Fibroblast of peridontal ligament (primary cell): ENCODE measurements at regions not wholly inside any gene's neighbourhood (a gene's known extent, or its start where the extent isn't known, plus 50 kb on each side); places are given as distances from the start of the nearest gene placed in this dataset.
"Not testable (repeated sequence)": the region's sequence is repeated elsewhere in the genome, so short reads cannot be mapped to it uniquely, and the experiment has no call there.

Source experiments
- DNase-seq: peaks from one replicate; pipeline ENCODE4 v3.0.0-alpha.2; 2010; ENCODE audit errors: extremely low read depth

- no peak for DNase-seq
These were observed 174.5 kb upstream of the TSC22D1 start for GRCh38 chr13:44750630-44751029.

DNA sequence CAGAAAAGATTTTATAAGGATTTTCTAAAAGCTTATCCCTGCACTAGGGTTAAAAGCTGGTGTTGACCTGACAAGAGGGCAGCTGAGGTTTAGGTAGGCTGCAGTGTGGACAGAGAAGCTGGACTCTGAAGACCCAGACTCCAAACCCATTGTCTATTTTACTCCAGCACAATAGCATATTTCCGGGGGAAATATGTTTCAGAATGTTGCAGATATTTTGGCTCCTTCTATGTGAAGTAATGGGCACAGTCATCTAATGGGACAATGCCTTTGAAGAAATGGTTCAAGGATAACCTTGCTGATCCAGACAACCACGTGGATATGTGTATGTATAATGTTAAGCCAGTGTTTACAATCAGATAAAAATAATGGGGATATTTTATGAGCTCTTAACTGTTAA, 173.8 kb upstream of the TSC22D1 start:
- no peak for DNase-seq

DNA sequence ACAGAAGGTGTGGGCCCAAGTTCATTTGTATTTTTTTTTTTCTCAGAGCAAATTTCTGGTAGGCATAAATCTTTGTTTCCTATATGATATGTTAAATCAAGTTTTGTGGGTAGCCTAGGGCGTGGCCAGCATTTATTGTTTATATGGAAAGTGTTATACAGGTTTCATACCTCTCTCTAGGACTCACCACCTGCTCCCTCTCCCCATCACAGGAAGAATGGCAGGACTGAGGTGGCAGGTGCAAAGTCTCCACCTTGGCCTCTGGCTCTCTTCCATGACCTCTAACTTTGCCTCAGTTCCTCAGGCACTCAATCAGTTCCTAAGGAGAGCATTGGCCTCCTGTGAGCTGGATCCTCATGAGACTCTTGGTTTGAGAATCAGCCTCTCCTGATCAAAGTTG, 172.3 kb upstream of the TSC22D1 start:
- DNase-seq: no peak

DNA sequence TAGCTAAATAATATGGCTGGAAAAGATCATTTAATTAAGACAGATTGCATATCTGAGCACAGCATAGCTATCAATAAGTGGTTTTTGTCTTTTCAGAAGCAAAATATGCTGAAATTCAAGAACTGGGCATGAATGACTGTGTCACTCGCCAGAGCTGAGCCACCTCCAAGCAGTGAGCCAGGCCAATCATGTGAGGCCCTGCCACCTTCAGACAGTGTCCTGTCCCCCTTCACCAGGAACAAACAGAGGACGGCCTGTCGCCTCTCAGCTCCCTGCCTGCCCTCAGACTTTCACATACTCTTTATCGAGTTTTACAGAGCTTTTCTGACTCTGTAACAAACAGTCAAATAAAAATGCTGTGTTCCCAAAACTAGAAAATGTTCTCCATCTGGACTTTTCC, 171.0 kb upstream of the TSC22D1 start:
- no peak for DNase-seq

- DNase-seq: no peak
These were observed 170.6 kb upstream of the TSC22D1 start for GRCh38 chr13:44746690-44747089.

DNA sequence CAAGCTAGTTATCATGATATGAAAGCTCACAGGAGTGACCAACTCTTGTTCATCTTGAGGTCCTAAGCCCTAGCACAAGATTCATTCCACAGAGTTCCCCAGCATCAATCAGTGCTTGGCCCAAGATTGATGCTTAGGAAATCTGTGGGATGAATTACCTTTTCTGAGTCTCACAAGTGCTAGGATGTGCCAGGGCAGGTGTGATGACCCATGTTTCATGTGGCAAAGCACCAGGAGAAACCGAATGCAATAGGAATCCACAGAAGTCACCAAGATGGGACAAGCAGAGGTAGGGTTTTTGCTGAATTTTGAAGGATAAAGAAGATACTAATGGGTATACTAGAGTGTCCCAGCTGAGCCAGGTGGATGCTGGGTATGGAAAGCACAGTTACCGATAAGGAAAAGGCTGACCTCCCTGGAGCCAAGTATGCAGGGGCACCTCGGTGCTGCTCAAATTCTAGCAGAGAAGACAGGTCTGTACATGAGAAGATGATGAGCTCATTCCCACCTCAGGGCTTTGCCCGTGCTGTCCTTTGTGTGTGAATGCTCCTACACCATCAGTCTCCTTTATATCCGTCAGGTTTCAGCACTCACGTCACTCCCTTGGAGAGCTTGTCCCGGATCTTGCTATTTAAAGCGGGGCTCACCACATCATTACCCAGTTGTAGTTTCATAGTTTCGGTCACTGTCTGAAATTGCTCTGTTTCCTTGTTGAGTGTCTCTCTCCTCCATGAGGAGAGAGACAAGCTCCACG, 168.9 kb upstream of the TSC22D1 start:
- DNase-seq: no peak

DNA sequence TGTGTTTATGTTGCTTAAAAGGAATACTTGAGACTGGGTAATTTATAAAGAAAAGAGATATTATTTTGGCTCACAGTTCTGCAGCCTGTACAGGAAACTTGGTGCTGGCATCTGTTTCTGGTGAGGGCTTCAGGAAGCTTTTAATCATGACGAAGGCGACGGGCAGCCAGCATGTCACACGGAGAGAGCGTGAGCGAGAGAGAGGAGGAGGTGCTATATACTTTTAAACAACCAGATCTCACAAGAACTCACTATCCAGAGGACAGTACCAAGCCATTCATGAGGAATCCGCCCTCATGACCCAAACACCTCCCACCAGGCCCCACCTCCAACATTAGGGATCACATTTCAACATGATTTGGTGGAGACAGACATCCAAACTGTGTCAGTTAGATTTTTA, 163.4 kb upstream of the TSC22D1 start:
- no peak for DNase-seq

DNA sequence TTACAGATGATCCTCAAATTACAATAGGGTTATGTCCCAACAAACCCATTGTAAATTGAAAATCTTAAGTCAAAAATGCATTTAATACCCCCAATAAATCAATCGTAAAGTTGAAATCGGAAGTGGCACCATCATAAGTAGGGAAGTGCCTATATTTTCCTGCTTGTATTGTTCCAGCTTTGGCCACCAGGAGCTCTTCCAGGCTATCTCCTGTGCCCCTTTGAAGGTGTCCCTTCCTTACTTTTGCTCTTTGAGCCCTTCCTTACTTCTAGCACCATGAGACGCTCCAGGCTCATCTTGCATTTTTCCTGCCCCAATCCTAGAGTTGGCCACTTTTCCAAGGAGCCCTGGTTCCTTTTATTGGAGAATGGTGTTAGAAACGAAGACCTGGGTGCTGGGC, 163.0 kb upstream of the TSC22D1 start:
- no peak for DNase-seq

GRCh38 chr13:44738463-44738862, 162.3 kb upstream of the TSC22D1 start:
- peak; percentile 43 for DNase-seq

GRCh38 chr13:44735806-44736205, 159.7 kb upstream of the TSC22D1 start:
- DNase-seq: no peak

DNA sequence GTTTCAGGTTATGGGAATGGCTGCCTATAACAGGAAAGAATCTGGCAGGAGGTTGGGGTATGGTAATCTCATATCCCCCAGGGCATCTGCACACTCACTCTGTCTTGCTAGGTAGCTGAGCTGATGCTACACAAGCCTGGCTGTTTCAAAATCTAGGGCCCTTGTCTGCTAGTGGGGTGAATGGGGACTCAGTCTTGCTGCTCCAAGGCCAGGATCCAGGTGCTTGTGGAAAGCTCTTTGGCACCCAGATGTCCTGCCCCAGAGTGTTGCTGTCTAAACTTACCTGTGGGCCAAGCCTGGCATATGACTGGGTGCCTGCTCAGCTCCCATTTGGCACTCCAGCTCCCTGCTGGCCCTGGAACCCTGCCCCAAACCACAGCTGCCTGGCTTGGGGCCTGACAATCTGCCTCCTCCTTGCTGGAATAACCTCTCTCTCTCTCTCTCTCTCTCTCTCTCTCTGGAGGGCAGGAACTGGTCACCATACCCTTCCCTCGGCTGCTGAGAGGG, 158.1 kb upstream of the TSC22D1 start:
- peak; percentile 93 for DNase-seq

GRCh38 chr13:44732503-44733098, 156.5 kb upstream of the TSC22D1 start:
- DNase-seq: no peak

DNA sequence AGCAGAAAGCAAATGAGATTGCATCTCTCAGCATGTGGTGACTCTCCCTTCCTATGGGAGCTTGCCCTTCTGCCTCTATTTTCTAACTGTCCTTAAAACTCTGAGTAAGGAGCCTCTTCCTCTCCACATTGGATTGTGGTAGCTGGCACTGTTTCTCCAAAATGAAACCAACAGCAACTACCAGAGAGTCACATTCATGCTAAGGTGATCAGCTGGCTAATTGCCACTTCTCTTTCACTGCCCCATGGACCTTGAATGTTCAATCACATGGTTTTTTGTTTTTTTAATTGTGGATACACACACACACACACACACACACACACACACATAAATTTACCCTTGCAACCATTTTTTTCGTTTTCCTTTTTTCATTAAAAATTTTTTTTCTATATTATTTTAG, 154.7 kb upstream of the TSC22D1 start:
- DNase-seq: no peak

DNA sequence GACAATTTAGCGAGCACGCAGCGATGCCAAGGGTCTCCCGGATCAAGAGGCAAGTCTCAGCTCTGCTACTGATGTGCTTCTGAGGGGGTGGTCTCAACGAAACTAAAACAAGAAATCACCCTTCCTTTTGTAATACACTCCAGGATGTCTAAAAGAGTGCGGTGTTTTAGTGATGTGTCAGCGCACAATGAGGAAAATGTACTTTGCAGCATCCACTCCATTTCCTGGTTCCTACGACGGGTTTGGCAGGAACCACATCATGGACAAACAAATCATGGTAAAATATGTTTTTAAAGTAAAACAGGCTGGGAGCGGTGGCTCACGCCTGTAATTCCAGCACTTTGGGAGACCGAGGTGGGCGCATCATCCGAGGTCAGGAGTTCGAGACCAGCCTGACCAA, 154.0 kb upstream of the TSC22D1 start:
- DNase-seq: no peak

GRCh38 chr13:44727591-44727990, 151.5 kb upstream of the TSC22D1 start:
- DNase-seq: not testable (repeated sequence)

DNA sequence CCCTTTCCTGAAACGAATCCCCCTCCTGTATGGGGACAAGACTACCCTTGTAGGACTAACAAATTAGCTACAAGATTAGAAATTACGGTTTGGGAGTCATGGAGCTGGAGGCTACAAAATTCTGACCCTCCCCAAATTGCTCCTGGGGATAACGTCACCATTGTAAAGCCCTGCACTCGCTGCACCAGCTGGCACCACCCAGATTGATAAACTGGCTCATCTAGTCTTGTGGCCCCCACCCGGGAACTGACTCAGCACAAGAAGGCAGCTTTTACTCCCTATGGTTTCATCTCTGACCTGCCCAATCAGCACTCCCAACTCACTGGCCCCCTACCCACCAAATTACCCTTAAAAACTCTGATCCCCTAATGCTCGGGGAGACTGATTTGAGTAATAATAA, 150.6 kb upstream of the TSC22D1 start:
- no peak for DNase-seq

GRCh38 chr13:44726214-44726613, 150.1 kb upstream of the TSC22D1 start:
- peak; percentile 100 for DNase-seq

- DNase-seq: peak; percentile 97
These were observed 143.9 kb upstream of the TSC22D1 start for GRCh38 chr13:44719857-44720671.

GRCh38 chr13:44718467-44718866, 142.3 kb upstream of the TSC22D1 start:
- DNase-seq: no peak

DNA sequence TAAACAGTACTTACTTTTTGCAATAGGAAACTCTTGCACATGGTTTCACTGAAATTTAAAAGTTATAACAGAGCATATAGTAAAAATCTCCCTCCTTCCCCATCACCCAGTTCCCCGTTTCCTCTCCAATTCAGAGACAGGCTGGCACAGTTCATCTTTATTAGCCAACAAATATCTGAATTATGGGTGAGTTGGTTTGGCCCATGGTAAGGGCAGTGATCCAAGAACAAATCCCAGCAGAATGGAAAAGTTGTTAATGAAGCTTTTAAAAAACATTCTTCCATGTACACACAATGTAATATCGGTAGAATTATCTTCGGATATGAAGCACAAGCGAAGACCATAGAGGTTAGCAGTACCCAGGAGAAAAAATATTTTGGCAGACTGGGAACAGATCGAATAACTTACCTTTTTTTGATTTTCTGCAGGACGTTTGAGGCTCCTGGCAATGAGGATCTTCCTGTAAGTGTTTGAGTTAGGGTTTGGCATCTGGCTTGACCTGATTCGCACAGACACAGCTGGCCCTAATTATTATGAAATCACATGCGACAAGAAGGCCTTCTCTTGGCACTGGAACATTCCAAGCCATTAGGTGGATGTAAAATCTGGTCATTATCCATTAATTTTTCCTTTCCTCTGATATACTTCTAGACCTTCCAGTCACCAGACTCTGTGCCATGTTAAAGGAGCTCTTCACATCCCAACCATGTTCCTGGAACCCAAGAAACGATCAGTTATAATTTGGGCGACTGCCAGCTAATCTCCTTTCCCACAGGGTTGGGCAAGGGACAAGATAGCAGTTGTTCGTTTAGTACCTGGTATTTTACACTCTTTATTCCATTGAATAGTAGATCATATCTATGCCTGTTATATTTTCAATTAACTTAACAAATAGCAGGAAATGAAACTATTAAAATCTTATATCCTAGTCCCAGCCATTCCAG, 139.4 kb upstream of the TSC22D1 start:
- peak; percentile 52 for DNase-seq

DNA sequence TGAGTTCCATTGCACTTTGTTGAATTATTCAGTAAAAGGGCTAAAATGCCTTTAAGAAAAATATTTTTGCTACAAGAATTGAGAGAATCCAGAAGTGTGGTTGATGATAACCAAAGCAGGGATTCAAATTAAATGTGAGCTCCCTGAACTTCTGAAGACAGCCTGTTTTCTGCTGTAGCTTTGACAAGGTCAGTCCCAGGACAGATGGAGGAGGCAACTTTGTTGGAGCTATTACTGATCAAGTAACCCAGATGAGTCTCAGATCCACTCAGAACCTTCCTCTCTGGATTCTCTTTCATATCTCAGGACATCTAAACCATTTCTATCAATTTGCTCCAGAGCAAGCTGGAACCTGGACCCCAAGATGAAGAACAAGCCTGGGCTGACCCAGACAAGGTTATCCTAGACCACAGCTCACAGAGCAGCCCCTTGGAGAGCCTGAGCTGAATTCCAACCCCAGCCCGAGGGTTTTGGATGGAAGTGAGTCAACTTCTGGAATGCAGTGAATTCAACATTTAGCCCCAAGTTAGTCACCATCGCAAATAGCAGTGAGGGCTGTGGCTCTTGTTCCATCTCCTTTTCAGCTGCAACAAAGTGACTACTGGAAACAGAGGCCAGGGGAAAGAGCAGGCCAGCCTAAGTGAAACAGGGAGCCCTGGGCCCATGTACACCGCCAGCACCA, 137.8 kb upstream of the TSC22D1 start:
- DNase-seq: peak; percentile 95
